ENCODE measurements at regions not wholly inside any gene's neighbourhood (a gene's known extent, or its start where the extent isn't known, plus 50 kb on each side); places are given as distances from the start of the nearest gene placed in this dataset.
A peak's percentile ranks its signal among the peaks of the same experiment; 100 is the strongest.
"Not testable (repeated sequence)": the region's sequence is repeated elsewhere in the genome, so short reads cannot be mapped to it uniquely, and the experiment has no call there.

GRCh38 chr7:41435020-41435419, 267.9 kb downstream of the INHBA start:
- H3K79me2 ChIP-seq (ENCODE audit: control insufficient read depth, insufficient read depth, low read length); H3K4me2 ChIP-seq (ENCODE audit: control insufficient read depth, insufficient read depth); H3K9ac ChIP-seq (ENCODE audit: control insufficient read depth, insufficient read depth, low read length); ATAC-seq; H2AFZ ChIP-seq (ENCODE audit: control insufficient read depth, low read depth, low read length); intact Hi-C loops (cut with micrococcal nuclease; ENCODE audit: unreplicated experiment); H3K36me3 ChIP-seq (ENCODE audit: control insufficient read depth in 2 of 2, insufficient read depth in 2 of 2, low read length in 1 of 2); H3K4me3 ChIP-seq; SMC1A ChIA-PET (ENCODE audit: uncharacterized antibody, unreplicated experiment); H3K4me1 ChIP-seq (ENCODE audit: control insufficient read depth, insufficient read depth, low read length); DNase-seq (ENCODE audit: low read depth, low spot score); H3K27me3 ChIP-seq (replicated peaks in 1 of 2; ENCODE audit: control insufficient read depth in 2 of 2, insufficient read depth in 2 of 2, low read length in 1 of 2); BruUV-seq (replicated peaks); FAIRE-seq; RAD21 ChIA-PET (ENCODE audit: unreplicated experiment); in situ Hi-C loops (cut with MboI); H3K27ac ChIP-seq (ENCODE audit: control insufficient read depth, insufficient read depth); POLR2A ChIA-PET; H4K20me1 ChIP-seq (ENCODE audit: control insufficient read depth, insufficient read depth); H3K9me3 ChIP-seq (replicated peaks; ENCODE audit: control insufficient read depth, insufficient read depth, low read length): not testable (repeated sequence)
- CTCF ChIA-PET, result interaction anchor here (1.0 kb wide), 1 partner anchor 10 kb away, joined by 5 read pairs; no protein-coding TSS in a partner anchor
- TF ChIP-seq NFYB (IDR thresholded peaks at IDR 0.05; ENCODE audit: insufficient read depth, low read depth, low read length), result peak; percentile 59; the same call in 1 of the 2 replicates
- WGBS (ENCODE audit: insufficient coverage, insufficient replicate concordance, low lambda C conversion rate, missing lambda C conversion rate), result 37% methylated on average over 9 of the region's 9 CpGs

- no peak overlapping the region for H3K4me3 ChIP-seq
- H3K4me1 ChIP-seq (ENCODE audit: control insufficient read depth, insufficient read depth, low read length), result no peaks in the 10 kb centered on the region
- FAIRE-seq, result no peak
- H3K4me2 ChIP-seq (ENCODE audit: control insufficient read depth, insufficient read depth), result no peak overlapping the region
- ChIA-PET SMC1A (ENCODE audit: uncharacterized antibody, unreplicated experiment) (interaction anchor here (1.2 kb wide), 1 partner anchor 30 kb away, joined by 3 read pairs; no protein-coding TSS in a partner anchor), RAD21 (ENCODE audit: unreplicated experiment) (no interaction called here), POLR2A (no interaction called here), CTCF (no interaction called here)
- H4K20me1 ChIP-seq (ENCODE audit: control insufficient read depth, insufficient read depth), result no peaks in the 10 kb centered on the region
- H3K9ac ChIP-seq (ENCODE audit: control insufficient read depth, insufficient read depth, low read length), result no peak overlapping the region
- H3K27ac ChIP-seq (ENCODE audit: control insufficient read depth, insufficient read depth), result no peak overlapping the region
- no peak for ATAC-seq
- no peaks in the 10 kb centered on the region for H3K9me3 ChIP-seq (replicated peaks; ENCODE audit: control insufficient read depth, insufficient read depth, low read length)
- H2AFZ ChIP-seq (ENCODE audit: control insufficient read depth, low read depth, low read length), result no peak overlapping the region
- intact Hi-C loops (cut with micrococcal nuclease; ENCODE audit: unreplicated experiment) (no loop called here), in situ Hi-C loops (cut with MboI) (no loop called here)
- no peaks in the 10 kb centered on the region for H3K36me3 ChIP-seq (ENCODE audit: control insufficient read depth in 2 of 2, insufficient read depth in 2 of 2, low read length in 1 of 2)
- no peaks in the 10 kb centered on the region for H3K27me3 ChIP-seq (replicated peaks in 1 of 2; ENCODE audit: control insufficient read depth in 2 of 2, insufficient read depth in 2 of 2, low read length in 1 of 2)
- TF ChIP-seq SUZ12 (IDR thresholded peaks at IDR 0.05; ENCODE audit: unreplicated experiment) (no peak), SRF (IDR thresholded peaks at IDR 0.05; ENCODE audit: low read depth in 2 of 2, low read length in 2 of 2) (no peak), CBFB (IDR thresholded peaks at IDR 0.05; ENCODE audit: low read depth) (no peak), TCF3 (IDR thresholded peaks at IDR 0.05; ENCODE audit: borderline replicate concordance, insufficient read depth, low read depth, low read length) (no peak), WRNIP1 (IDR thresholded peaks at IDR 0.05; ENCODE audit: borderline replicate concordance, low read depth, low read length) (no peak), PAX8 (IDR thresholded peaks at IDR 0.05) (no peak), JUNB (IDR thresholded peaks at IDR 0.05) (no peak), SREBF1 (IDR thresholded peaks at IDR 0.05; ENCODE audit: low read length) (no peak)
- no TSS peak for BruUV-seq (replicated peaks)
- no peaks in the 10 kb centered on the region for H3K79me2 ChIP-seq (ENCODE audit: control insufficient read depth, insufficient read depth, low read length)
- 73% methylated on average over 3 of the region's 3 CpGs for WGBS (ENCODE audit: insufficient coverage, insufficient replicate concordance, low lambda C conversion rate, missing lambda C conversion rate)
- no peak for DNase-seq (ENCODE audit: low read depth, low spot score)
Observed at GRCh38 chr7:41431671-41432070, 271.2 kb downstream of the INHBA start.

Measured in GM12878 (cell line).